ENCODE measurements at regions not wholly inside any gene's neighbourhood (a gene's known extent, or its start where the extent isn't known, plus 50 kb on each side); places are given as distances from the start of the nearest gene placed in this dataset.

- no peak overlapping the region for H3K4me3 ChIP-seq (ENCODE audit: low read depth, low read length)
- no peaks in the 10 kb centered on the region for H3K36me3 ChIP-seq (ENCODE audit: control insufficient read depth, insufficient read depth, low read length)
- no peak for DNase-seq (ENCODE audit: low read depth)
- no peaks in the 10 kb centered on the region for H3K27me3 ChIP-seq (ENCODE audit: control insufficient read depth, insufficient read depth, low read length)
- TF ChIP-seq CTCF (IDR thresholded peaks at IDR 0.05; ENCODE audit: insufficient read depth, low read length, poor library complexity, severe bottlenecking), result no peak
These were observed 55.2 kb downstream of the RPL22L1 start for GRCh38 chr3:170814822-170815221.

GRCh38 chr3:170813266-170813665 is 56.7 kb downstream of the RPL22L1 start:
- H3K4me3 ChIP-seq (ENCODE audit: low read depth, low read length), result no peak overlapping the region
- DNase-seq (ENCODE audit: low read depth), result no peak
- no peaks in the 10 kb centered on the region for H3K27me3 ChIP-seq (ENCODE audit: control insufficient read depth, insufficient read depth, low read length)
- H3K36me3 ChIP-seq (ENCODE audit: control insufficient read depth, insufficient read depth, low read length), result no peaks in the 10 kb centered on the region
- TF ChIP-seq CTCF (IDR thresholded peaks at IDR 0.05; ENCODE audit: insufficient read depth, low read length, poor library complexity, severe bottlenecking), result no peak

GRCh38 chr3:170811928-170812591 is 57.9 kb downstream of the RPL22L1 start:
- Histone ChIP-seq H3K4me3 (ENCODE audit: low read depth, low read length) (no peak overlapping the region), H3K27me3 (ENCODE audit: control insufficient read depth, insufficient read depth, low read length) (no peaks in the 10 kb centered on the region), H3K36me3 (ENCODE audit: control insufficient read depth, insufficient read depth, low read length) (no peaks in the 10 kb centered on the region)
- TF ChIP-seq CTCF (IDR thresholded peaks at IDR 0.05; ENCODE audit: insufficient read depth, low read length, poor library complexity, severe bottlenecking), result peak; percentile 82
- DNase-seq (ENCODE audit: low read depth), result no peak

- Histone ChIP-seq H3K36me3 (ENCODE audit: control insufficient read depth, insufficient read depth, low read length) (no peaks in the 10 kb centered on the region), H3K27me3 (ENCODE audit: control insufficient read depth, insufficient read depth, low read length) (no peaks in the 10 kb centered on the region), H3K4me3 (ENCODE audit: low read depth, low read length) (no peak overlapping the region)
- TF ChIP-seq CTCF (IDR thresholded peaks at IDR 0.05; ENCODE audit: insufficient read depth, low read length, poor library complexity, severe bottlenecking), result no peak
- no peak for DNase-seq (ENCODE audit: low read depth)
These were observed 58.5 kb downstream of the RPL22L1 start for GRCh38 chr3:170811515-170811914.

GRCh38 chr3:170809975-170810357 is 60.0 kb downstream of the RPL22L1 start:
- no peak for TF ChIP-seq CTCF (IDR thresholded peaks at IDR 0.05; ENCODE audit: insufficient read depth, low read length, poor library complexity, severe bottlenecking)
- Histone ChIP-seq H3K27me3 (ENCODE audit: control insufficient read depth, insufficient read depth, low read length) (no peaks in the 10 kb centered on the region), H3K4me3 (ENCODE audit: low read depth, low read length) (no peak overlapping the region), H3K36me3 (ENCODE audit: control insufficient read depth, insufficient read depth, low read length) (no peaks in the 10 kb centered on the region)
- no peak for DNase-seq (ENCODE audit: low read depth)
